ENCODE measurements at regions not wholly inside any gene's neighbourhood (a gene's known extent, or its start where the extent isn't known, plus 50 kb on each side); places are given as distances from the start of the nearest gene placed in this dataset.

GRCh38 chr3:26515351-26515750 is 107.2 kb upstream of the LRRC3B start:
- DNase-seq (ENCODE audit: low spot score): no peak
- Mint-ChIP-seq H3K4me3 (no peak overlapping the region), H3K27me3 (ENCODE audit: insufficient read depth) (no peaks in the 10 kb centered on the region), H3K36me3 (ENCODE audit: low read depth) (no peaks in the 10 kb centered on the region), H3K9me3 (peaks cover 11% of the 10 kb centered on the region), H3K27ac (no peak overlapping the region), H3K4me1 (ENCODE audit: low read depth) (no peaks in the 10 kb centered on the region)
- intact Hi-C loops (cut with micrococcal nuclease): no loop called here

GRCh38 chr3:26521261-26521660 is 101.3 kb upstream of the LRRC3B start:
- Mint-ChIP-seq H3K9me3 (peaks cover 33% of the 10 kb centered on the region), H3K4me3 (no peak overlapping the region), H3K27ac (no peak overlapping the region), H3K27me3 (ENCODE audit: insufficient read depth) (no peaks in the 10 kb centered on the region), H3K4me1 (ENCODE audit: low read depth) (no peaks in the 10 kb centered on the region), H3K36me3 (ENCODE audit: low read depth) (no peaks in the 10 kb centered on the region)
- intact Hi-C loops (cut with micrococcal nuclease): no loop called here
- no peak for DNase-seq (ENCODE audit: low spot score)

GRCh38 chr3:26522919-26523318 is 99.7 kb upstream of the LRRC3B start:
- no peak overlapping the region for H3K27ac Mint-ChIP-seq
- intact Hi-C loops (cut with micrococcal nuclease): no loop called here
- no peaks in the 10 kb centered on the region for H3K4me1 Mint-ChIP-seq (ENCODE audit: low read depth)
- DNase-seq (ENCODE audit: low spot score): no peak
- H3K36me3 Mint-ChIP-seq (ENCODE audit: low read depth): no peaks in the 10 kb centered on the region
- H3K27me3 Mint-ChIP-seq (ENCODE audit: insufficient read depth): no peaks in the 10 kb centered on the region
- H3K9me3 Mint-ChIP-seq: peaks cover 37% of the 10 kb centered on the region
- no peak overlapping the region for H3K4me3 Mint-ChIP-seq

GRCh38 chr3:26525013-26525412 is 97.6 kb upstream of the LRRC3B start:
- H3K27me3 Mint-ChIP-seq (ENCODE audit: insufficient read depth): no peaks in the 10 kb centered on the region
- no peaks in the 10 kb centered on the region for H3K36me3 Mint-ChIP-seq (ENCODE audit: low read depth)
- intact Hi-C loops (cut with micrococcal nuclease): no loop called here
- H3K4me3 Mint-ChIP-seq: no peak overlapping the region
- no peak overlapping the region for H3K27ac Mint-ChIP-seq
- no peaks in the 10 kb centered on the region for H3K4me1 Mint-ChIP-seq (ENCODE audit: low read depth)
- H3K9me3 Mint-ChIP-seq: peaks cover 40% of the 10 kb centered on the region
- DNase-seq (ENCODE audit: low spot score): no peak

GRCh38 chr3:26535151-26535550 is 87.4 kb upstream of the LRRC3B start:
- intact Hi-C loops (cut with micrococcal nuclease): no loop called here
- Mint-ChIP-seq H3K36me3 (ENCODE audit: low read depth) (no peaks in the 10 kb centered on the region), H3K9me3 (peaks cover 13% of the 10 kb centered on the region), H3K4me3 (no peak overlapping the region), H3K27me3 (ENCODE audit: insufficient read depth) (no peaks in the 10 kb centered on the region), H3K4me1 (ENCODE audit: low read depth) (no peaks in the 10 kb centered on the region), H3K27ac (no peak overlapping the region)
- no peak for DNase-seq (ENCODE audit: low spot score)

- Mint-ChIP-seq H3K36me3 (ENCODE audit: low read depth) (no peaks in the 10 kb centered on the region), H3K4me3 (no peak overlapping the region), H3K27ac (no peak overlapping the region), H3K9me3 (peaks cover 5% of the 10 kb centered on the region), H3K27me3 (ENCODE audit: insufficient read depth) (no peaks in the 10 kb centered on the region), H3K4me1 (ENCODE audit: low read depth) (no peaks in the 10 kb centered on the region)
- DNase-seq (ENCODE audit: low spot score): no peak
- intact Hi-C loops (cut with micrococcal nuclease): no loop called here
Observed at GRCh38 chr3:26536955-26537354, 85.6 kb upstream of the LRRC3B start.

- Mint-ChIP-seq H3K9me3 (no peaks in the 10 kb centered on the region), H3K36me3 (ENCODE audit: low read depth) (no peaks in the 10 kb centered on the region), H3K4me3 (no peak overlapping the region), H3K27me3 (ENCODE audit: insufficient read depth) (no peaks in the 10 kb centered on the region), H3K27ac (no peak overlapping the region), H3K4me1 (ENCODE audit: low read depth) (no peaks in the 10 kb centered on the region)
- no peak for DNase-seq (ENCODE audit: low spot score)
- intact Hi-C loops (cut with micrococcal nuclease): no loop called here
Observed at GRCh38 chr3:26550413-26550812, 72.2 kb upstream of the LRRC3B start.

GRCh38 chr3:26556637-26557036 is 65.9 kb upstream of the LRRC3B start:
- Mint-ChIP-seq H3K4me1 (ENCODE audit: low read depth) (no peaks in the 10 kb centered on the region), H3K27ac (no peak overlapping the region), H3K36me3 (ENCODE audit: low read depth) (no peaks in the 10 kb centered on the region), H3K9me3 (no peaks in the 10 kb centered on the region), H3K4me3 (no peak overlapping the region), H3K27me3 (ENCODE audit: insufficient read depth) (no peaks in the 10 kb centered on the region)
- intact Hi-C loops (cut with micrococcal nuclease): no loop called here
- no peak for DNase-seq (ENCODE audit: low spot score)

- Mint-ChIP-seq H3K27me3 (ENCODE audit: insufficient read depth) (no peaks in the 10 kb centered on the region), H3K27ac (no peak overlapping the region), H3K36me3 (ENCODE audit: low read depth) (no peaks in the 10 kb centered on the region), H3K9me3 (no peaks in the 10 kb centered on the region), H3K4me1 (ENCODE audit: low read depth) (no peaks in the 10 kb centered on the region), H3K4me3 (no peak overlapping the region)
- intact Hi-C loops (cut with micrococcal nuclease): no loop called here
- no peak for DNase-seq (ENCODE audit: low spot score)
Observed at GRCh38 chr3:26558257-26558656, 64.3 kb upstream of the LRRC3B start.

- Mint-ChIP-seq H3K9me3 (no peaks in the 10 kb centered on the region), H3K27me3 (ENCODE audit: insufficient read depth) (no peaks in the 10 kb centered on the region), H3K4me1 (ENCODE audit: low read depth) (no peaks in the 10 kb centered on the region), H3K27ac (no peak overlapping the region), H3K36me3 (ENCODE audit: low read depth) (no peaks in the 10 kb centered on the region), H3K4me3 (no peak overlapping the region)
- intact Hi-C loops (cut with micrococcal nuclease): no loop called here
- no peak for DNase-seq (ENCODE audit: low spot score)
Observed at GRCh38 chr3:26559227-26559626, 63.3 kb upstream of the LRRC3B start.

- H3K4me1 Mint-ChIP-seq (ENCODE audit: low read depth): no peaks in the 10 kb centered on the region
- H3K4me3 Mint-ChIP-seq: no peak overlapping the region
- no peaks in the 10 kb centered on the region for H3K9me3 Mint-ChIP-seq
- H3K27ac Mint-ChIP-seq: no peak overlapping the region
- no peak for DNase-seq (ENCODE audit: low spot score)
- H3K36me3 Mint-ChIP-seq (ENCODE audit: low read depth): no peaks in the 10 kb centered on the region
- no peaks in the 10 kb centered on the region for H3K27me3 Mint-ChIP-seq (ENCODE audit: insufficient read depth)
- intact Hi-C loops (cut with micrococcal nuclease): no loop called here
Observed at GRCh38 chr3:26560081-26560480, 62.5 kb upstream of the LRRC3B start.

- H3K9me3 Mint-ChIP-seq: peaks cover 1% of the 10 kb centered on the region
- H3K27ac Mint-ChIP-seq: no peak overlapping the region
- no peaks in the 10 kb centered on the region for H3K27me3 Mint-ChIP-seq (ENCODE audit: insufficient read depth)
- intact Hi-C loops (cut with micrococcal nuclease): no loop called here
- H3K36me3 Mint-ChIP-seq (ENCODE audit: low read depth): no peaks in the 10 kb centered on the region
- H3K4me1 Mint-ChIP-seq (ENCODE audit: low read depth): no peaks in the 10 kb centered on the region
- no peak for DNase-seq (ENCODE audit: low spot score)
- no peak overlapping the region for H3K4me3 Mint-ChIP-seq
Observed at GRCh38 chr3:26562021-26562768, 60.4 kb upstream of the LRRC3B start.
